ENCODE measurements at regions not wholly inside any gene's neighbourhood (a gene's known extent, or its start where the extent isn't known, plus 50 kb on each side); places are given as distances from the start of the nearest gene placed in this dataset.
"Not testable (repeated sequence)": the region's sequence is repeated elsewhere in the genome, so short reads cannot be mapped to it uniquely, and the experiment has no call there.

DNA sequence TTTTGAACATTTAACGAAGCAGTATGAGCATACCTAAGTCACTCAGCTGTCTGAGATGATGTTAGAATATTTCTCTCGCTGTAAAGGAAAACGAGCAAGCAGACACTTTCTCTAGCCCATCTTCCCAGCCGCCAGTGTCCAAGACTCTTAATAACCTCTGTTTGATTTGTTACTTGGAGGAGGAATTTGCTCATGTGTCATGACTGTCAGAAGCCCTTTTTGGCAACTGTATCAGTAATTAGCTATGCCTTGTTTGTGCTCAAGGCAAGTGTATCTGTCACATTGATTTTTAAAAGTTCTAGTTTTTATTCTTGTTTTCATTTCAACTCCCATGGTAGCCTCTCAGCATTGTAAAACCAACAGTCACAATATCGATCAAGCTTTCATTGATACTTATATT, 828.4 kb upstream of the SLC10A2 start:
- no peak overlapping the region for H3K4me3 Mint-ChIP-seq
- Histone ChIP-seq H3K27ac (ENCODE audit: low read depth, low read length) (no peak overlapping the region), H3K36me3 (ENCODE audit: control insufficient read depth in 2 of 3, insufficient read depth in 3 of 3, low read length in 3 of 3) (no peaks in the 10 kb centered on the region), H3K9me3 (ENCODE audit: control insufficient read depth in 2 of 3, low read length in 3 of 3) (no peaks in the 10 kb centered on the region), H3K27me3 (ENCODE audit: control insufficient read depth in 2 of 2, insufficient read depth in 2 of 2, low read length in 2 of 2) (no peaks in the 10 kb centered on the region), H3K4me1 (ENCODE audit: control insufficient read depth in 2 of 2, insufficient read depth in 2 of 2, low read length in 2 of 2) (no peaks in the 10 kb centered on the region), H3K4me3 (ENCODE audit: low read length) (no peak overlapping the region)
- ChIA-PET CTCF (no interaction called here), POLR2A (no interaction called here)
- H3K27ac Mint-ChIP-seq: no peak overlapping the region
- peaks cover 0 to 4% (median 0%) of the 10 kb centered on the region in 11 donors for H3K9me3 Mint-ChIP-seq
- H3K36me3 Mint-ChIP-seq: no peaks in the 10 kb centered on the region
- ATAC-seq (no peak), DNase-seq (no peak)
- peaks cover 0 to 2% (median 0%) of the 10 kb centered on the region in 7 donors for H3K4me1 Mint-ChIP-seq
- no peaks in the 10 kb centered on the region for H3K27me3 Mint-ChIP-seq
- intact Hi-C loops (cut with micrococcal nuclease): no loop called here

DNA sequence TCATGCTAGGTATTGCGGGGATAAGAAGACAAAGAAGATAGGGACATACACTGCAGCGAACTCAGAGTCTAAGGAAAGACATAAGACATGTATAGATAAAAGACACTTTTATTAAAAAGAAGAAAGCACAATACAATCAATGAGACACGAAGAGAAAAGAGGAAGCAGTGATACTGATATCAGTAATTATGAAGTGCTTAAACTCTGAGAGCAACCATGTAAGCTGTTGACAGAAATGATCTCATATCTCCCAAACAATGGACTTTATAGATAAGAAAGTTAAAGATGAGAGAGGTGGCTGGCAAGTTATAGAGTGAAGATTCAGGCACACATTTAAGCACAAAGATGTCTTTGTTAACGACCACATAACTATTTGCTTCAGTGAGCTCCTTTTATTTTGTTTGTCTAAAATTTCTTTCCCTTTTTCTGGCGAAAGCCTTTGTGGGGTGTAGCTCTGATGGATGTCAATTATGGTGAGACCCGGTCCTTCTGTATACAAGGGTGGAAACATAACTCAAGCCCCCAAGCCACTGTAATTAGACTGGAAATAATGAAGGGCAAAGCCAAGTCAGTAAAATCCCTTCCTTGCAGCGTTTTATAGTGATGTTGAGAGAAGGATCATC, 818.0 kb upstream of the SLC10A2 start:
- Histone ChIP-seq H3K4me3 (ENCODE audit: low read length) (no peak overlapping the region), H3K27me3 (ENCODE audit: control insufficient read depth in 2 of 2, insufficient read depth in 2 of 2, low read length in 2 of 2) (no peaks in the 10 kb centered on the region), H3K4me1 (ENCODE audit: control insufficient read depth in 2 of 2, insufficient read depth in 2 of 2, low read length in 2 of 2) (no peaks in the 10 kb centered on the region), H3K36me3 (ENCODE audit: control insufficient read depth in 2 of 3, insufficient read depth in 3 of 3, low read length in 3 of 3) (no peaks in the 10 kb centered on the region), H3K27ac (ENCODE audit: low read depth, low read length) (no peak overlapping the region), H3K9me3 (ENCODE audit: control insufficient read depth in 2 of 3, low read length in 3 of 3) (no peaks in the 10 kb centered on the region)
- CTCF ChIA-PET: no interaction called here
- no peaks in the 10 kb centered on the region for H3K4me1 Mint-ChIP-seq
- no peaks in the 10 kb centered on the region for H3K36me3 Mint-ChIP-seq
- H3K9me3 Mint-ChIP-seq: peaks cover 0 to 15% (median 2%) of the 10 kb centered on the region in 11 donors
- no peak for DNase-seq
- ATAC-seq: no peak
- intact Hi-C loops (cut with micrococcal nuclease): no loop called here
- no peak overlapping the region for H3K27ac Mint-ChIP-seq
- no peaks in the 10 kb centered on the region for H3K27me3 Mint-ChIP-seq
- no peak overlapping the region for H3K4me3 Mint-ChIP-seq
- POLR2A ChIA-PET: no interaction called here

DNA sequence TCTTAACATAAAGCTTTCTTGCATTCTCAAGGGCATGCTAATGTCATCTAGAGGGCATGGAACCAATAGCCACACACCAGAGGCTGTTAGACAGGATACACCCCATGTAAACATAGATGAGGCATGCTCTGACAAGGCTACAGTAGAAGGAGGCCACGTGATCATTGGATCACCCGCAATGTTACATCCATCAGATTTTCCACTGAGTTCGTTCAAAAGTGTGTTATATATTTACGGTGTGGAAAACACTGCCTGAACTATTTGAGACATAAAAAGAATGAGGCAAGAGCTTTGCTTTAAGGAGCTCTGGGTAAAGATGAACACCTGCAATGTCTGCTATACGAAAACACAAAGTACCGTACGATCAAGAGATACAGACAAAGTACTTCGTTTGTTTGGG, 817.5 kb upstream of the SLC10A2 start:
- no peaks in the 10 kb centered on the region for H3K27me3 Mint-ChIP-seq
- Histone ChIP-seq H3K4me3 (ENCODE audit: low read length) (no peak overlapping the region), H3K27ac (ENCODE audit: low read depth, low read length) (no peak overlapping the region), H3K9me3 (ENCODE audit: control insufficient read depth in 2 of 3, low read length in 3 of 3) (no peaks in the 10 kb centered on the region), H3K36me3 (ENCODE audit: control insufficient read depth in 2 of 3, insufficient read depth in 3 of 3, low read length in 3 of 3) (no peaks in the 10 kb centered on the region), H3K27me3 (ENCODE audit: control insufficient read depth in 2 of 2, insufficient read depth in 2 of 2, low read length in 2 of 2) (no peaks in the 10 kb centered on the region), H3K4me1 (ENCODE audit: control insufficient read depth in 2 of 2, insufficient read depth in 2 of 2, low read length in 2 of 2) (no peaks in the 10 kb centered on the region)
- ChIA-PET POLR2A (no interaction called here), CTCF (no interaction called here)
- H3K36me3 Mint-ChIP-seq: no peaks in the 10 kb centered on the region
- ATAC-seq (no peak), DNase-seq (no peak)
- peaks cover 0 to 15% (median 1%) of the 10 kb centered on the region in 11 donors for H3K9me3 Mint-ChIP-seq
- no peak overlapping the region for H3K27ac Mint-ChIP-seq
- H3K4me3 Mint-ChIP-seq: no peak overlapping the region
- no peaks in the 10 kb centered on the region for H3K4me1 Mint-ChIP-seq
- intact Hi-C loops (cut with micrococcal nuclease): no loop called here

DNA sequence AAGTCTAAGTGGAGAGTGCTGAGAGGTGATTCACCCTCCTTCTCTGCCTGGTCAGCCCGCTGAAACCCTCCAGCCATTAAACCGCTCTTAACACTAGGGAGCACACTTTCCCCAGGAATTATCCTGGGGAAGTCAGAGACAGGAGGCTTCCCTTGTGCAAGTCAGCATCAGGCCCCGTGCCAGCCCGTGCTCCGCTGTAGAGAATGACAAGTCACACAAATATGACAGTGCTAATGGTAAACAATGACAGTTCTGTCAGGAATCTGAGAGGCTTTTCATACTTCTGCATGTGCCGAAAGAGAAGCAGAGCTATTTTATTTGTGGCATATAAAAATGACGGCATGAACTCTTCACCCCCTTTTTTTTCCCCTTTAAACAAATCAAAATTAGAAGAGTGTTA, 816.9 kb upstream of the SLC10A2 start:
- Mint-ChIP-seq H3K4me3 (no peak overlapping the region), H3K27ac (no peak overlapping the region), H3K4me1 (no peaks in the 10 kb centered on the region), H3K36me3 (no peaks in the 10 kb centered on the region), H3K9me3 (peaks cover 0 to 15% (median 1%) of the 10 kb centered on the region in 11 donors), H3K27me3 (no peaks in the 10 kb centered on the region)
- no peaks in the 10 kb centered on the region for H3K36me3 ChIP-seq (ENCODE audit: control insufficient read depth in 2 of 3, insufficient read depth in 3 of 3, low read length in 3 of 3)
- CTCF ChIA-PET: no interaction called here
- no peaks in the 10 kb centered on the region for H3K27me3 ChIP-seq (ENCODE audit: control insufficient read depth in 2 of 2, insufficient read depth in 2 of 2, low read length in 2 of 2)
- POLR2A ChIA-PET: no interaction called here
- DNase-seq (no peak), ATAC-seq (no peak)
- H3K27ac ChIP-seq (ENCODE audit: low read depth, low read length): no peak overlapping the region
- intact Hi-C loops (cut with micrococcal nuclease): no loop called here
- H3K4me1 ChIP-seq (ENCODE audit: control insufficient read depth in 2 of 2, insufficient read depth in 2 of 2, low read length in 2 of 2): no peaks in the 10 kb centered on the region
- H3K9me3 ChIP-seq (ENCODE audit: control insufficient read depth in 2 of 3, low read length in 3 of 3): no peaks in the 10 kb centered on the region
- H3K4me3 ChIP-seq (ENCODE audit: low read length): no peak overlapping the region

DNA sequence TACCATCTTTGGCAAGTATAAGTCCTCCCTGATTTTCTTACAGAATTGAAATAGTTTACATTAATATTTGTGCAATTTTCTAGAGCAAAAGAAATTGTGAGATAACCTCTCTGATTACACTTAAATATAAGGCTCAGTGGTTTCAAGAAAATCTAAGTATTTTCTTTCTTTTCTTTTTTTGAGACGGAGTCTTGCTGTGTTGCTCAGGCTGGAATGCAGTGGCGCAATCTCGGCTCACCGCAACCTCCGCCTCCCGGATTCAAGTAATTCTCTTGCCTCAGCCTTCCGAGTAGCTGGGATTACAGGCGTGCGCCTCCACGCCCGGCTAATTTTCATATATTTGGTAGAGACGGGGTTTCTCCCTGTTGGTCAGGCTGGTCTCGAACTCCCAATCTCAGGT, 813.9 kb upstream of the SLC10A2 start:
- H3K27ac Mint-ChIP-seq; H3K27ac ChIP-seq (ENCODE audit: low read depth, low read length); H3K27me3 Mint-ChIP-seq; ATAC-seq; H3K4me3 Mint-ChIP-seq; H3K36me3 ChIP-seq (ENCODE audit: control insufficient read depth in 2 of 3, insufficient read depth in 3 of 3, low read length in 3 of 3); H3K4me3 ChIP-seq (ENCODE audit: low read length); H3K36me3 Mint-ChIP-seq; DNase-seq; H3K9me3 Mint-ChIP-seq; H3K4me1 ChIP-seq (ENCODE audit: control insufficient read depth in 2 of 2, insufficient read depth in 2 of 2, low read length in 2 of 2); intact Hi-C loops (cut with micrococcal nuclease); H3K27me3 ChIP-seq (ENCODE audit: control insufficient read depth in 2 of 2, insufficient read depth in 2 of 2, low read length in 2 of 2); H3K4me1 Mint-ChIP-seq; POLR2A ChIA-PET; H3K9me3 ChIP-seq (ENCODE audit: control insufficient read depth in 2 of 3, low read length in 3 of 3): not testable (repeated sequence)
- CTCF ChIA-PET: interaction anchor here (0.6 kb wide), 1 partner anchor 18 kb away, joined by 3 read pairs; no protein-coding TSS in a partner anchor

DNA sequence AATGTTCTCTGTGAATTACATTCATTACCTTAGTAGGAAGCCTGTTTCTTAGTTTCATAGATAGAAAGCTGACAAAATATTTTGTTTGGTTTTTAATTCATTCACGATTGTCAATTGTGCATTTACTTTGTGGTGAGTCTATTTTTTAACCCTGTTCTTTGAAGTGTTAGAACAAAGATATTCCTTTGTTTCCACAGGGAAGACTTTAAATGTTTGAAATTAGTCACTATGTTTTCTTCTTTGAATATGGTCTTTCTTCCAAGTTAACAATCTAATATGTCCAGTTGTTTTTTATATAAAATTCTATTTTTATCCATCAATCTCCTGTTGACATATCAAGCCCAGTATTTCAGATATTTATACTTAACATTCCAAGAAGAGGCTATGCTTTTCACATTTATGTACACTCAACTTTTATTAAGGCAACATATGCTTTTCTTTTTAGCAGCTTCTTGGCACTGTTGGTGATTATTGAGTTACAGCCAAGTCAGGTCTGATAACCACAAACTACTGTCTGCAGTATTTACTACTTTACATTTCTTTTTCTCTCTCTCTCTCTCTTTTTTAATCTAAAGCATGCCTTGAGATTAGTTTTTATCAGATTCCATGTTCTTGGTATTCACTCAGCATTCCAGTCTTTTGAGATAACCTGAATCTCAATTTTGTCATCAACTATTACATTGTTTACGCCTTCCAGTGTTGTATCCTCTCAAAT, 812.8 kb upstream of the SLC10A2 start:
- Mint-ChIP-seq H3K9me3 (peaks cover 0 to 11% (median 0%) of the 10 kb centered on the region in 11 donors), H3K27me3 (no peaks in the 10 kb centered on the region), H3K36me3 (no peaks in the 10 kb centered on the region), H3K27ac (no peak overlapping the region), H3K4me3 (no peak overlapping the region), H3K4me1 (no peaks in the 10 kb centered on the region)
- Histone ChIP-seq H3K27me3 (ENCODE audit: control insufficient read depth in 2 of 2, insufficient read depth in 2 of 2, low read length in 2 of 2) (no peaks in the 10 kb centered on the region), H3K4me3 (ENCODE audit: low read length) (no peak overlapping the region), H3K4me1 (ENCODE audit: control insufficient read depth in 2 of 2, insufficient read depth in 2 of 2, low read length in 2 of 2) (no peaks in the 10 kb centered on the region), H3K27ac (ENCODE audit: low read depth, low read length) (no peak overlapping the region), H3K36me3 (ENCODE audit: control insufficient read depth in 2 of 3, insufficient read depth in 3 of 3, low read length in 3 of 3) (no peaks in the 10 kb centered on the region), H3K9me3 (ENCODE audit: control insufficient read depth in 2 of 3, low read length in 3 of 3) (no peaks in the 10 kb centered on the region)
- ChIA-PET POLR2A (no interaction called here), CTCF (no interaction called here)
- no peak for DNase-seq
- intact Hi-C loops (cut with micrococcal nuclease): no loop called here
- no peak for ATAC-seq

DNA sequence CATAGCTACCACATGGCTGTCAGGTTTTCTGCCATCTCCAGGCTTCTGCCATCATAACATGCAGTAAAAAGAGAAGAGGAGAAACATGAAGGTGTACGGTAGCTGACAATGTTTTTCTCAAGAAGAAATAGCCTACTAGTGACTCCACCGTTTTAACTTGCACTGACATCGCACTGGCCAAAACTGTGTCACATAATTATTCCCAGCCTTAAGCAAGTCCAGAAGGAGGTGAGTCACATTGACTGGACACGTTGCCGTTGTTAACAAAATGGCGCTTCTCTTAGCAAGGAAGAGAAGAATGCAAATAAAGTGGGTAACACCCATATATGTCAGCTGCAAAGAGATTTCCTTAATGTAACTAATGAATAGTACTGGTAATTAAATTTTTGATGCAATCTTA, 810.4 kb upstream of the SLC10A2 start:
- no peaks in the 10 kb centered on the region for H3K36me3 ChIP-seq (ENCODE audit: control insufficient read depth in 2 of 3, insufficient read depth in 3 of 3, low read length in 3 of 3)
- Mint-ChIP-seq H3K4me1 (no peaks in the 10 kb centered on the region), H3K27ac (no peak overlapping the region), H3K36me3 (no peaks in the 10 kb centered on the region), H3K27me3 (no peaks in the 10 kb centered on the region), H3K9me3 (peaks cover 0 to 10% (median 1%) of the 10 kb centered on the region in 11 donors), H3K4me3 (no peak overlapping the region)
- no peaks in the 10 kb centered on the region for H3K9me3 ChIP-seq (ENCODE audit: control insufficient read depth in 2 of 3, low read length in 3 of 3)
- intact Hi-C loops (cut with micrococcal nuclease): no loop called here
- no peaks in the 10 kb centered on the region for H3K27me3 ChIP-seq (ENCODE audit: control insufficient read depth in 2 of 2, insufficient read depth in 2 of 2, low read length in 2 of 2)
- POLR2A ChIA-PET: no interaction called here
- ATAC-seq (no peak), DNase-seq (no peak)
- H3K27ac ChIP-seq (ENCODE audit: low read depth, low read length): no peak overlapping the region
- H3K4me3 ChIP-seq (ENCODE audit: low read length): no peak overlapping the region
- CTCF ChIA-PET: no interaction called here
- H3K4me1 ChIP-seq (ENCODE audit: control insufficient read depth in 2 of 2, insufficient read depth in 2 of 2, low read length in 2 of 2): no peaks in the 10 kb centered on the region
